ENCODE measurements at regions not wholly inside any gene's neighbourhood (a gene's known extent, or its start where the extent isn't known, plus 50 kb on each side); places are given as distances from the start of the nearest gene placed in this dataset.
A peak's percentile ranks its signal among the peaks of the same experiment; 100 is the strongest.

GRCh38 chr7:116614499-116615262, 57.3 kb upstream of the MET start:
- no peak for DNase-seq (ENCODE audit: low read depth)

GRCh38 chr7:116616555-116617059, 55.4 kb upstream of the MET start:
- peak; percentile 37 for DNase-seq (ENCODE audit: low read depth)

DNA sequence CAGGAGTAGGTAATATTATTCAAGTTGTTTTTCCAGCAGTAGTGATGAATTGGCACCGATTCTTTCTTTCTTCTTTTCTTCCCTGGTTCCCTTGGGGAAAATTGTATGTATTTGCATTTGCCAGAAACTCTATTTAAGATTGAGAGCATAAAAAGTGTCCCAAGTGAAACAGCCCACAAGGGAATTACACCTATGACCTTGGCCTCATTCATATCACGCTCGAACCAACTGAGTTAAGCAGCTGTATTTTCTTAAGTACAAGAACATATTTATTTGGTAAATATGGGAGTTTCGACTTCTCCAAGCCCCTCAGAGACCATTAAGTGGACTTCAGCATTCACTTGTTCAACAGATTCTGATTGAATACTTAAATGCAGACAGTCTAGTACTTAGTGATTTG, 54.1 kb upstream of the MET start:
- no peak for DNase-seq (ENCODE audit: low read depth)

GRCh38 chr7:116618338-116619128, 53.5 kb upstream of the MET start:
- no peak for DNase-seq (ENCODE audit: low read depth)

- no peak for DNase-seq (ENCODE audit: low read depth)
These were observed 50.3 kb upstream of the MET start for GRCh38 chr7:116621649-116622048.
